ENCODE measurements at regions not wholly inside any gene's neighbourhood (a gene's known extent, or its start where the extent isn't known, plus 50 kb on each side); places are given as distances from the start of the nearest gene placed in this dataset.

DNA sequence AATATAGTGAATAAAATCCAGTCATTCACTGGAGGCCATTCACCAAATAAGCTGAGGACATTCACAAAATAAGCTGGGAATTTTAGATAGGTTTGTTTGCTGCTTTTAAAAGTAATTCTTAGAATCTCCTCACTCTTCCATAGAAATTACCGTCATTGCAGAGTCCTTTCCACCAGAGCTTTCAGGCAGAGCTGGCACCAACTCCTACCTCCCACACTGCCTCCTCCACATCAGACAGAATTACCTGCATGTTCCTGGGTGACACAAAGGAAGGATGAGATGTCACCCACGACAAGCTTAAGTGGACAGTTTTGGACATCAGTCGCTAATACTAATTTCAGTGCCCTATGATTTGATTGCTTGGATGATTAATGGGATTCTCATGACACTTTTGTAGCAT is 1113.2 kb downstream of the IGSF11 start:
- H3K4me2 ChIP-seq: no peak overlapping the region
- no peaks in the 10 kb centered on the region for H3K27me3 ChIP-seq (ENCODE audit: insufficient read depth)
- Mint-ChIP-seq H3K9me3 (no peaks in the 10 kb centered on the region), H3K36me3 (ENCODE audit: low read depth) (no peaks in the 10 kb centered on the region), H3K27me3 (ENCODE audit: insufficient read depth, low read depth, poor library complexity) (peaks cover 2% of the 10 kb centered on the region), H3K4me3 (no peak overlapping the region), H3K27ac (no peak overlapping the region), H3K4me1 (peaks cover 29% of the 10 kb centered on the region)
- H4K20me1 ChIP-seq (replicated peaks; ENCODE audit: insufficient read depth): no peaks in the 10 kb centered on the region
- H3K27ac ChIP-seq (ENCODE audit: low read depth): no peak overlapping the region
- ATAC-seq: no peak
- no peak overlapping the region for H3K4me3 ChIP-seq
- H3K4me1 ChIP-seq (ENCODE audit: insufficient read depth): peaks cover 19% of the 10 kb centered on the region
- H3K36me3 ChIP-seq (ENCODE audit: insufficient read depth): no peaks in the 10 kb centered on the region
- H2AFZ ChIP-seq: no peak overlapping the region
- TF ChIP-seq EZH2 (IDR thresholded peaks at IDR 0.05; ENCODE audit: low read depth, unreplicated experiment) (no peak), ZNF114 (CRISPR knock-in tag; IDR thresholded peaks at IDR 0.05) (no peak)
- TF ChIP-seq, protein P1, sequence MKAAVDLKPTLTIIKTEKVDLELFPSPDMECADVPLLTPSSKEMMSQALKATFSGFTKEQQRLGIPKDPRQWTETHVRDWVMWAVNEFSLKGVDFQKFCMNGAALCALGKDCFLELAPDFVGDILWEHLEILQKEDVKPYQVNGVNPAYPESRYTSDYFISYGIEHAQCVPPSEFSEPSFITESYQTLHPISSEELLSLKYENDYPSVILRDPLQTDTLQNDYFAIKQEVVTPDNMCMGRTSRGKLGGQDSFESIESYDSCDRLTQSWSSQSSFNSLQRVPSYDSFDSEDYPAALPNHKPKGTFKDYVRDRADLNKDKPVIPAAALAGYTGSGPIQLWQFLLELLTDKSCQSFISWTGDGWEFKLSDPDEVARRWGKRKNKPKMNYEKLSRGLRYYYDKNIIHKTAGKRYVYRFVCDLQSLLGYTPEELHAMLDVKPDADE (IDR thresholded peaks at IDR 0.05): no peak
- TF ChIP-seq, protein P2, sequence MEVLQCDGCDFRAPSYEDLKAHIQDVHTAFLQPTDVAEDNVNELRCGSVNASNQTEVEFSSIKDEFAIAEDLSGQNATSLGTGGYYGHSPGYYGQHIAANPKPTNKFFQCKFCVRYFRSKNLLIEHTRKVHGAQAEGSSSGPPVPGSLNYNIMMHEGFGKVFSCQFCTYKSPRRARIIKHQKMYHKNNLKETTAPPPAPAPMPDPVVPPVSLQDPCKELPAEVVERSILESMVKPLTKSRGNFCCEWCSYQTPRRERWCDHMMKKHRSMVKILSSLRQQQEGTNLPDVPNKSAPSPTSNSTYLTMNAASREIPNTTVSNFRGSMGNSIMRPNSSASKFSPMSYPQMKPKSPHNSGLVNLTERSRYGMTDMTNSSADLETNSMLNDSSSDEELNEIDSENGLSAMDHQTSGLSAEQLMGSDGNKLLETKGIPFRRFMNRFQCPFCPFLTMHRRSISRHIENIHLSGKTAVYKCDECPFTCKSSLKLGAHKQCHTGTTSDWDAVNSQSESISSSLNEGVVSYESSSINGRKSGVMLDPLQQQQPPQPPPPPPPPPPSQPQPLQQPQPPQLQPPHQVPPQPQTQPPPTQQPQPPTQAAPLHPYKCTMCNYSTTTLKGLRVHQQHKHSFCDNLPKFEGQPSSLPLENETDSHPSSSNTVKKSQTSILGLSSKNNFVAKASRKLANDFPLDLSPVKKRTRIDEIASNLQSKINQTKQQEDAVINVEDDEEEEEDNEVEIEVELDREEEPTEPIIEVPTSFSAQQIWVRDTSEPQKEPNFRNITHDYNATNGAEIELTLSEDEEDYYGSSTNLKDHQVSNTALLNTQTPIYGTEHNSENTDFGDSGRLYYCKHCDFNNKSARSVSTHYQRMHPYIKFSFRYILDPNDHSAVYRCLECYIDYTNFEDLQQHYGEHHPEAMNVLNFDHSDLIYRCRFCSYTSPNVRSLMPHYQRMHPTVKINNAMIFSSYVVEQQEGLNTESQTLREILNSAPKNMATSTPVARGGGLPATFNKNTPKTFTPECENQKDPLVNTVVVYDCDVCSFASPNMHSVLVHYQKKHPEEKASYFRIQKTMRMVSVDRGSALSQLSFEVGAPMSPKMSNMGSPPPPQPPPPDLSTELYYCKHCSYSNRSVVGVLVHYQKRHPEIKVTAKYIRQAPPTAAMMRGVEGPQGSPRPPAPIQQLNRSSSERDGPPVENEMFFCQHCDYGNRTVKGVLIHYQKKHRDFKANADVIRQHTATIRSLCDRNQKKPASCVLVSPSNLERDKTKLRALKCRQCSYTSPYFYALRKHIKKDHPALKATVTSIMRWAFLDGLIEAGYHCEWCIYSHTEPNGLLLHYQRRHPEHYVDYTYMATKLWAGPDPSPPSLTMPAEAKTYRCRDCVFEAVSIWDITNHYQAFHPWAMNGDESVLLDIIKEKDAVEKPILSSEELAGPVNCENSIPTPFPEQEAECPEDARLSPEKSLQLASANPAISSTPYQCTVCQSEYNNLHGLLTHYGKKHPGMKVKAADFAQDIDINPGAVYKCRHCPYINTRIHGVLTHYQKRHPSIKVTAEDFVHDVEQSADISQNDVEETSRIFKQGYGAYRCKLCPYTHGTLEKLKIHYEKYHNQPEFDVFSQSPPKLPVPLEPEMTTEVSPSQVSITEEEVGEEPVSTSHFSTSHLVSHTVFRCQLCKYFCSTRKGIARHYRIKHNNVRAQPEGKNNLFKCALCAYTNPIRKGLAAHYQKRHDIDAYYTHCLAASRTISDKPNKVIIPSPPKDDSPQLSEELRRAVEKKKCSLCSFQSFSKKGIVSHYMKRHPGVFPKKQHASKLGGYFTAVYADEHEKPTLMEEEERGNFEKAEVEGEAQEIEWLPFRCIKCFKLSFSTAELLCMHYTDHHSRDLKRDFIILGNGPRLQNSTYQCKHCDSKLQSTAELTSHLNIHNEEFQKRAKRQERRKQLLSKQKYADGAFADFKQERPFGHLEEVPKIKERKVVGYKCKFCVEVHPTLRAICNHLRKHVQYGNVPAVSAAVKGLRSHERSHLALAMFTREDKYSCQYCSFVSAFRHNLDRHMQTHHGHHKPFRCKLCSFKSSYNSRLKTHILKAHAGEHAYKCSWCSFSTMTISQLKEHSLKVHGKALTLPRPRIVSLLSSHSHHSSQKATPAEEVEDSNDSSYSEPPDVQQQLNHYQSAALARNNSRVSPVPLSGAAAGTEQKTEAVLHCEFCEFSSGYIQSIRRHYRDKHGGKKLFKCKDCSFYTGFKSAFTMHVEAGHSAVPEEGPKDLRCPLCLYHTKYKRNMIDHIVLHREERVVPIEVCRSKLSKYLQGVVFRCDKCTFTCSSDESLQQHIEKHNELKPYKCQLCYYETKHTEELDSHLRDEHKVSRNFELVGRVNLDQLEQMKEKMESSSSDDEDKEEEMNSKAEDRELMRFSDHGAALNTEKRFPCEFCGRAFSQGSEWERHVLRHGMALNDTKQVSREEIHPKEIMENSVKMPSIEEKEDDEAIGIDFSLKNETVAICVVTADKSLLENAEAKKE (CRISPR knock-in tag; IDR thresholded peaks at IDR 0.05): no peak
- H3F3A ChIP-seq (replicated peaks; ENCODE audit: low read depth): no peaks in the 10 kb centered on the region
- H3K9me2 ChIP-seq (ENCODE audit: insufficient read depth): no peaks in the 10 kb centered on the region
- H3K79me2 ChIP-seq (replicated peaks; ENCODE audit: insufficient read depth): no peaks in the 10 kb centered on the region
- no peak for DNase-seq (ENCODE audit: low spot score)

DNA sequence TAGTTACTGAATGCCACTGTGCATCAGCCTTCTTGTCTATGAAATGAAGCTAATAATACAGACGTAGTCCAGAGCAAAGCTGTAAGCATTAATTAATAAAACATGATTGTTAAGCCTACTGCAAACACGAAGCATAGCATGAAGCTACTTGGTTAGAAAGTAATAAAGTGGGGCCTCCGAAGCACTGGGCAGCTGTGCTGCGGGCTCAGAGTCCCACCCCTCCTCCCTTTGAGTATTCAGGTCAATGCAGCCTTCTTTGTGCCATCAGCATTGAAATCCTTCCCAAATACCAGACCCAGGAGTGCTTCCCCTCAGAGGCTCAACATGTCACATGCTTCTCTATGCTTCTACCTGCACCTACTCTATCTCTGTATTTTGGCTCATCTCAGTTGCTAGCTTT is 1112.6 kb downstream of the IGSF11 start:
- H3F3A ChIP-seq (replicated peaks; ENCODE audit: low read depth): no peaks in the 10 kb centered on the region
- H3K4me1 Mint-ChIP-seq: peaks cover 29% of the 10 kb centered on the region
- H3K79me2 ChIP-seq (replicated peaks; ENCODE audit: insufficient read depth): no peaks in the 10 kb centered on the region
- peak overlapping the region; percentile 7; the same call in 1 of the 2 replicates for H2AFZ ChIP-seq
- no peaks in the 10 kb centered on the region for H3K27me3 ChIP-seq (ENCODE audit: insufficient read depth)
- no peaks in the 10 kb centered on the region for H3K36me3 Mint-ChIP-seq (ENCODE audit: low read depth)
- DNase-seq (ENCODE audit: low spot score) (peak; percentile 55), ATAC-seq (peak; percentile 95)
- no peak overlapping the region for H3K4me3 Mint-ChIP-seq
- H3K27me3 Mint-ChIP-seq (ENCODE audit: insufficient read depth, low read depth, poor library complexity): peaks cover 2% of the 10 kb centered on the region
- no peaks in the 10 kb centered on the region for H3K36me3 ChIP-seq (ENCODE audit: insufficient read depth)
- no peak overlapping the region for H3K27ac ChIP-seq (ENCODE audit: low read depth)
- no peak overlapping the region; the same call in 1 of the 2 replicates for H3K4me2 ChIP-seq
- peaks cover 19% of the 10 kb centered on the region for H3K4me1 ChIP-seq (ENCODE audit: insufficient read depth)
- no peaks in the 10 kb centered on the region for H3K9me2 ChIP-seq (ENCODE audit: insufficient read depth)
- no peaks in the 10 kb centered on the region for H4K20me1 ChIP-seq (replicated peaks; ENCODE audit: insufficient read depth)
- no peak overlapping the region for H3K4me3 ChIP-seq
- no peaks in the 10 kb centered on the region for H3K9me3 Mint-ChIP-seq
- H3K27ac Mint-ChIP-seq: peak overlapping the region; percentile 62; the same call in 1 of the 2 replicates
- no peak for TF ChIP-seq STAT1 (IDR thresholded peaks at IDR 0.05; ENCODE audit: unreplicated experiment)
- TF ChIP-seq ZNF331 (CRISPR knock-in tag; IDR thresholded peaks at IDR 0.05; ENCODE audit: low read depth): no peak
- no peak for TF ChIP-seq CREB1 (CRISPR knock-in tag; IDR thresholded peaks at IDR 0.05; ENCODE audit: low read depth)

Measured in GM23338 (cell line).